Transverse colon (tissue), 3 donors: ENCODE measurements at regions not wholly inside any gene's neighbourhood (a gene's known extent, or its start where the extent isn't known, plus 50 kb on each side); places are given as distances from the start of the nearest gene placed in this dataset.

Experiments used
- CTCF ChIP-seq, 5 experiments: fragments of 200-600 bp in 3 of 5; fragments of 450-650 bp in 2 of 5; sonication (generic) in 3 of 5; IDR thresholded peaks; 1 replicate in 2 of 5; 2 replicates in 3 of 5; pipeline ENCODE4 v1.5.1; 2016 to 2017; ENCODE audit warnings: antibody characterized with exemption in 5 of 5, inconsistent platforms in 3 of 5, mild to moderate bottlenecking in 2 of 5, moderate library complexity in 1 of 5
- POLR2A ChIP-seq: fragments of 450-650 bp; IDR thresholded peaks from one replicate; pipeline ENCODE4 v1.6.1; 2016; ENCODE audit warnings: antibody characterized with exemption, mild to moderate bottlenecking, moderate library complexity

- TF ChIP-seq CTCF (IDR thresholded peaks at IDR 0.05) (no peak), POLR2A (no peak)
Measured at GRCh38 chr3:46112984-46113383, 85.7 kb upstream of the XCR1 start.
